H1 (cell line): ENCODE measurements at regions not wholly inside any gene's neighbourhood (a gene's known extent, or its start where the extent isn't known, plus 50 kb on each side); places are given as distances from the start of the nearest gene placed in this dataset.

Experiments
- CTCF ChIA-PET: fragments of 300-600 bp; sonication (Branson Sonifier 250); formaldehyde crosslinking; loops from one replicate; lab custom pipeline; 2021; ENCODE audit not compliant: partially characterized antibody; lab: Charles Lee
- POLR2A ChIA-PET: fragments of 300-600 bp; sonication (Branson Sonifier 250); formaldehyde crosslinking; loops from one replicate; lab custom pipeline; 2021; ENCODE audit warnings: inconsistent platforms; ENCODE audit not compliant: partially characterized antibody; lab: Charles Lee
- DNase-seq, 2 experiments: peaks; one replicate each; pipeline versions ENCODE4 v3.0.0 to v3.0.0-alpha.2; 2010 to 2022; ENCODE audit warnings: low spot score in 2 of 2, low read depth in 1 of 2, mixed read lengths in 1 of 2
- FAIRE-seq: peaks from 2 replicates; lab custom pipeline; 2011; peaks lifted over from hg19 to GRCh38; lab: Jason Lieb, UNC
- H2AFZ ChIP-seq: 2 replicates; pipeline ENCODE4 v1.8.1; 2012; ENCODE audit warnings: low read length, inconsistent platforms
- H2AK5ac ChIP-seq: 2 replicates; pipeline ENCODE4 v1.6.1; 2013; ENCODE audit warnings: low read depth, low read length
- H2BK120ac ChIP-seq: replicated peaks from 2 replicates; pipeline ENCODE3; 2013; ENCODE audit warnings: low read depth, low read length, inconsistent platforms
- H2BK12ac ChIP-seq: 2 replicates; pipeline ENCODE4 v1.6.1; 2013; ENCODE audit warnings: low read depth, low read length
- H2BK15ac ChIP-seq: 2 replicates; pipeline ENCODE4 v1.6.1; 2013; ENCODE audit warnings: low read length
- H2BK20ac ChIP-seq: 2 replicates; pipeline ENCODE4 v1.6.1; 2013; ENCODE audit warnings: low read length
- H2BK5ac ChIP-seq: 2 replicates; pipeline ENCODE4 v1.6.1; 2013; ENCODE audit warnings: low read depth, low read length
- H3K14ac ChIP-seq: 2 replicates; pipeline ENCODE4 v1.6.1; 2013; ENCODE audit warnings: inconsistent platforms; ENCODE audit not compliant: insufficient read length
- H3K18ac ChIP-seq: 2 replicates; pipeline ENCODE4 v1.6.1; 2013; ENCODE audit warnings: low read length; ENCODE audit errors: extremely low read depth
- H3K23ac ChIP-seq: 2 replicates; pipeline ENCODE4 v1.6.1; 2013; ENCODE audit warnings: inconsistent platforms; ENCODE audit not compliant: insufficient read length
- H3K23me2 ChIP-seq: 2 replicates; pipeline ENCODE4 v1.6.1; 2013; ENCODE audit warnings: low read depth, low read length
- H3K27ac ChIP-seq: 2 replicates; pipeline ENCODE4 v1.6.1; 2011; ENCODE audit warnings: low read depth, low read length, inconsistent platforms
- H3K27me3 ChIP-seq, 4 experiments: replicated peaks in 1 of 4; 1 replicate in 1 of 4; 2 replicates in 3 of 4; pipeline versions ENCODE4 v1.6.1 to v1.8.1; 2011 to 2013; ENCODE audit warnings: low read length in 3 of 4, mild to moderate bottlenecking in 3 of 4, inconsistent platforms in 2 of 4, mixed read lengths in 2 of 4, moderate library complexity in 1 of 4; ENCODE audit not compliant: control insufficient read depth in 3 of 4, insufficient read depth in 3 of 4; ENCODE audit errors: extremely low read depth in 1 of 4
- H3K36me3 ChIP-seq, 4 experiments: 2 replicates each; pipeline versions ENCODE4 v1.6.1 to v1.8.1; 2011 to 2013; ENCODE audit warnings: mild to moderate bottlenecking in 4 of 4, low read length in 3 of 4, moderate library complexity in 2 of 4, control low read depth in 1 of 4, inconsistent platforms in 1 of 4; ENCODE audit not compliant: insufficient read depth in 4 of 4, control insufficient read depth in 2 of 4
- H3K4ac ChIP-seq: replicated peaks from 2 replicates; pipeline ENCODE3; 2013; ENCODE audit warnings: low read length, low read depth, mixed read lengths, inconsistent platforms; ENCODE audit not compliant: insufficient read length
- H3K4me1 ChIP-seq, 4 experiments: replicated peaks in 1 of 4; 1 replicate in 1 of 4; 2 replicates in 3 of 4; pipeline versions ENCODE4 v1.6.1 to v1.8.1; 2011 to 2013; ENCODE audit warnings: low read length in 3 of 4, inconsistent platforms in 2 of 4, mixed read lengths in 1 of 4; ENCODE audit not compliant: insufficient read depth in 4 of 4, control insufficient read depth in 3 of 4
- H3K4me2 ChIP-seq, 2 experiments: 2 replicates each; pipeline versions ENCODE4 v1.6.1 to v1.8.1; 2011 to 2013; ENCODE audit warnings: low read depth in 2 of 2, low read length in 2 of 2, control low read depth in 1 of 2, inconsistent platforms in 1 of 2, mild to moderate bottlenecking in 1 of 2; ENCODE audit not compliant: insufficient read depth in 1 of 2
- H3K4me3 ChIP-seq, 4 experiments: fragments of 200-600, 300-600 bp in 1 of 4; sonication (generic), shearing (Covaris generic), sonication (Bioruptor Twin) in 1 of 4; 2 replicates each; pipeline versions ENCODE4 v1.5.1 to v1.8.1; 2011 to 2016; ENCODE audit warnings: low read length in 4 of 4, low read depth in 3 of 4, control low read depth in 2 of 4, inconsistent platforms in 2 of 4, mild to moderate bottlenecking in 2 of 4, mixed read lengths in 1 of 4, moderate library complexity in 1 of 4; ENCODE audit not compliant: insufficient read depth in 2 of 4; ENCODE audit errors: extremely low read depth in 1 of 4
- H3K56ac ChIP-seq: replicated peaks from 2 replicates; pipeline ENCODE3; 2013; ENCODE audit warnings: low read depth, mild to moderate bottlenecking, mixed read lengths, low read length, inconsistent platforms; ENCODE audit not compliant: insufficient read length
- H3K79me1 ChIP-seq: 2 replicates; pipeline ENCODE4 v1.6.1; 2013; ENCODE audit warnings: low read depth, low read length, control low read depth
- H3K79me2 ChIP-seq, 2 experiments: 2 replicates each; pipeline versions ENCODE4 v1.6.1 to v1.8.1; 2012 to 2013; ENCODE audit warnings: low read length in 2 of 2, mild to moderate bottlenecking in 2 of 2, inconsistent platforms in 1 of 2; ENCODE audit not compliant: insufficient read depth in 2 of 2, control insufficient read depth in 1 of 2
- H3K9ac ChIP-seq, 4 experiments: replicated peaks in 1 of 4; 1 replicate in 1 of 4; 2 replicates in 3 of 4; pipeline versions ENCODE4 v1.6.1 to v1.8.1; 2011 to 2013; ENCODE audit warnings: low read depth in 3 of 4, low read length in 3 of 4, control low read depth in 2 of 4, mild to moderate bottlenecking in 2 of 4, moderate library complexity in 2 of 4, inconsistent platforms in 1 of 4; ENCODE audit errors: extremely low read depth in 1 of 4
- H3K9me3 ChIP-seq, 2 experiments: 2 replicates each; pipeline versions ENCODE4 v1.6.1 to v1.8.1; 2012 to 2013; ENCODE audit warnings: mild to moderate bottlenecking in 2 of 2, moderate library complexity in 2 of 2, control low read depth in 1 of 2, inconsistent platforms in 1 of 2, low read depth in 1 of 2, low read length in 1 of 2, mixed read lengths in 1 of 2; ENCODE audit not compliant: insufficient read depth in 2 of 2
- H4K20me1 ChIP-seq, 2 experiments: replicated peaks in 1 of 2; 2 replicates each; pipeline versions ENCODE3 to v1.8.1; 2011 to 2013; ENCODE audit warnings: inconsistent platforms in 2 of 2, low read length in 2 of 2, mild to moderate bottlenecking in 1 of 2; ENCODE audit not compliant: insufficient read depth in 2 of 2, control insufficient read depth in 1 of 2
- H4K5ac ChIP-seq: 2 replicates; pipeline ENCODE4 v1.6.1; 2013; ENCODE audit warnings: low read length, low read depth, mixed read lengths, inconsistent platforms; ENCODE audit not compliant: insufficient read length
- H4K8ac ChIP-seq: 2 replicates; pipeline ENCODE4 v1.8.0; 2013; ENCODE audit warnings: mild to moderate bottlenecking, moderate library complexity, low read length, inconsistent platforms; ENCODE audit not compliant: insufficient read depth; ENCODE audit errors: extremely low read depth
- H4K91ac ChIP-seq: replicated peaks from 2 replicates; pipeline ENCODE3; 2013; ENCODE audit warnings: low read length, mixed read lengths, inconsistent platforms; ENCODE audit not compliant: insufficient read length
- CBX8 ChIP-seq: fragments of 300-800, 300-1000 bp; sonication (generic); IDR thresholded peaks from 2 replicates; pipeline ENCODE4 v1.7.1; 2016; ENCODE audit warnings: low read depth, low read length, borderline replicate concordance
- SUZ12 ChIP-seq: fragments of 200-600 bp; sonication (generic); IDR thresholded peaks from 2 replicates; pipeline ENCODE4 v1.6.1; 2012; ENCODE audit warnings: mild to moderate bottlenecking, inconsistent platforms, low read length, moderate library complexity, mixed read lengths
- ZNF274 ChIP-seq: IDR thresholded peaks from 2 replicates; pipeline ENCODE4 v1.7.0; 2012; ENCODE audit warnings: low read length, borderline replicate concordance; ENCODE audit errors: extremely low read depth
- TF ChIP-seq, protein P1 (sequence below): IDR thresholded peaks from 2 replicates; pipeline ENCODE4 v1.6.1; 2011; ENCODE audit warnings: low read length, improper control_type of control experiment

DNA sequence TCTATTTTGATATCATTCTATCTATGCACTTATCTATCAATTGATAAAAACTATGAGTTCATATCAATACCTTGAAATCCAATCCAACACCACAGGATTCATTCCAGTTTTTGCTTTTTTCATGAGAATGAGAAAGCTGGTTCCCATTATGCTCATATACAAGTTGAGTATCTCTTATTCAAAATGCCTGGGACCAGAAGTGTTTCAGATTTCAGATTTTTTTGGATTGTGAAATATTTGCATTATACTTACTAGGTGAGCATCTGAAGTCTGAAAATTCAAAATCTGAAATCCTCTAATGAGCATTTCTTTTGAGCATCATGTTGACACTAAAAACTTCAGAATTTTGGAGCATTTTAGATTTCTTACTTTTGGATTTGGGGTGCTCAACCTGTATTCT lies 67.8 kb upstream of the DCBLD2 start:
- no peaks in the 10 kb centered on the region for H4K20me1 ChIP-seq
- no peak overlapping the region for H3K14ac ChIP-seq
- DNase-seq: no peak
- no peak overlapping the region for H4K5ac ChIP-seq
- H3K36me3 ChIP-seq: no peaks in the 10 kb centered on the region
- H4K91ac ChIP-seq: no peak overlapping the region
- no peak overlapping the region for H4K8ac ChIP-seq
- no peak overlapping the region for H2BK20ac ChIP-seq
- TF ChIP-seq ZNF274 (no peak), SUZ12 (no peak), CBX8 (no peak)
- TF ChIP-seq, protein P1, sequence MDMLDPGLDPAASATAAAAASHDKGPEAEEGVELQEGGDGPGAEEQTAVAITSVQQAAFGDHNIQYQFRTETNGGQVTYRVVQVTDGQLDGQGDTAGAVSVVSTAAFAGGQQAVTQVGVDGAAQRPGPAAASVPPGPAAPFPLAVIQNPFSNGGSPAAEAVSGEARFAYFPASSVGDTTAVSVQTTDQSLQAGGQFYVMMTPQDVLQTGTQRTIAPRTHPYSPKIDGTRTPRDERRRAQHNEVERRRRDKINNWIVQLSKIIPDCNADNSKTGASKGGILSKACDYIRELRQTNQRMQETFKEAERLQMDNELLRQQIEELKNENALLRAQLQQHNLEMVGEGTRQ: no peak
- TF ChIP-seq, all 59 proteins: peak for 0
- Histone ChIP-seq H2AFZ (no peak overlapping the region), H3K9ac (no peak overlapping the region), H3K27ac (no peak overlapping the region), H2BK15ac (no peak overlapping the region), H2BK120ac (no peak overlapping the region), H3K79me1 (no peaks in the 10 kb centered on the region), H3K4ac (no peak overlapping the region), H3K23me2 (no peaks in the 10 kb centered on the region), H2BK5ac (no peak overlapping the region), H3K18ac (no peak overlapping the region), H3K9me3 (no peaks in the 10 kb centered on the region), H3K4me3 (no peak overlapping the region), H2BK12ac (no peak overlapping the region), H3K23ac (no peak overlapping the region), H3K27me3 (no peaks in the 10 kb centered on the region), H3K4me2 (no peak overlapping the region), H3K79me2 (no peaks in the 10 kb centered on the region), H2AK5ac (no peak overlapping the region), H3K4me1 (no peaks in the 10 kb centered on the region), H3K56ac (no peak overlapping the region)
- ChIA-PET POLR2A (no interaction called here), CTCF (interaction anchor here (1.1 to 1.8 kb wide), 2 partner anchors 16 to 152 kb away, joined by 3 to 4 read pairs; no protein-coding TSS in a partner anchor)
- no peak for FAIRE-seq
